ENCODE measurements at regions not wholly inside any gene's neighbourhood (a gene's known extent, or its start where the extent isn't known, plus 50 kb on each side); places are given as distances from the start of the nearest gene placed in this dataset.

GRCh38 chr10:3906511-3907111 lies 121.6 kb upstream of the KLF6 start:
- H2AFZ ChIP-seq, result no peak overlapping the region
- no peaks in the 10 kb centered on the region for H4K20me1 ChIP-seq (ENCODE audit: insufficient read depth, poor library complexity, severe bottlenecking)
- H3K79me2 ChIP-seq, result no peaks in the 10 kb centered on the region
- no peaks in the 10 kb centered on the region for H3K27me3 ChIP-seq
- peak; percentile 51 for DNase-seq (ENCODE audit: low spot score)
- no peaks in the 10 kb centered on the region for H3K9me3 ChIP-seq (ENCODE audit: low read depth)
- H3K4me2 ChIP-seq, result no peak overlapping the region
- H3K9me2 ChIP-seq (replicated peaks; ENCODE audit: insufficient read depth), result no peaks in the 10 kb centered on the region
- H3K4me3 ChIP-seq, result no peak overlapping the region
- WGBS (ENCODE audit: low lambda C conversion rate, missing lambda C conversion rate), result 52% methylated on average over 17 of the region's 17 CpGs
- peaks cover 13% of the 10 kb centered on the region for H3K4me1 ChIP-seq (ENCODE audit: insufficient read depth)
- TF ChIP-seq CTCF (IDR thresholded peaks at IDR 0.05; ENCODE audit: poor library complexity) (no peak), EZH2 (IDR thresholded peaks at IDR 0.05; ENCODE audit: borderline replicate concordance) (no peak), EZH2phosphoT487 (IDR thresholded peaks at IDR 0.05; ENCODE audit: low read depth, severe bottlenecking, unreplicated experiment) (no peak)
- peak overlapping the region; percentile 37 for H3K27ac ChIP-seq
- H3K36me3 ChIP-seq (replicated peaks; ENCODE audit: insufficient read depth, low read depth), result no peaks in the 10 kb centered on the region

DNA sequence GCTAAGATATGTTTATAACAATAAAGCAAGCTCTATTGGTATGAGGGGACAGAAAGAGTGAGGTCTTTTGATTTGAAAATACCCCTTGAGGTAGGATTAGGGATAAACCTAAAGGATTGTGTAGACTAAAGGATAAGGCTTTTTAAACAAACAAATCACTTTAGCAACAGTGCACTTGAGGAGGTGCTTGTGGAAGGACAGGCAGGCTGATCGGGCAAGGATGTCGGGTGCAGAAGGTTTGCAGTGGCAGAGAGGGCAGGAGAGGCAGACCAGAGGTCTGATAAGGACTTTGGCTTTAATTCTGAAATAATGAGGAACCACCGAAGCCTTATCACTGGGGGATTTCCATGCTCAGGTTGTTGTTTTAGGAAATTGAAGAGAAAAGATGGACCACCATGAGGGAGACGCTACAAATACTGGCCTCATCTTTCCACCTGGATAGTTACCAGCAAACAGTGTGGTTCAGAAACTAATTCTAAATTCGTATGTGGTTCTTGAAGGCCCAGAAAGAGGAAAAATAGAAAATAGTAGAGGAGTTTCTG lies 119.5 kb upstream of the KLF6 start:
- Histone ChIP-seq H3K27me3 (no peaks in the 10 kb centered on the region), H3K9me2 (replicated peaks; ENCODE audit: insufficient read depth) (no peaks in the 10 kb centered on the region), H3K9me3 (ENCODE audit: low read depth) (no peaks in the 10 kb centered on the region), H2AFZ (no peak overlapping the region), H3K4me3 (no peak overlapping the region), H3K79me2 (no peaks in the 10 kb centered on the region), H3K4me2 (no peak overlapping the region), H3K4me1 (ENCODE audit: insufficient read depth) (peaks cover 13% of the 10 kb centered on the region), H4K20me1 (ENCODE audit: insufficient read depth, poor library complexity, severe bottlenecking) (no peaks in the 10 kb centered on the region), H3K36me3 (replicated peaks; ENCODE audit: insufficient read depth, low read depth) (no peaks in the 10 kb centered on the region), H3K27ac (no peak overlapping the region)
- WGBS (ENCODE audit: low lambda C conversion rate, missing lambda C conversion rate), result 61% methylated on average over 5 of the region's 5 CpGs
- TF ChIP-seq EZH2 (IDR thresholded peaks at IDR 0.05; ENCODE audit: borderline replicate concordance) (no peak), CTCF (IDR thresholded peaks at IDR 0.05; ENCODE audit: poor library complexity) (no peak), EZH2phosphoT487 (IDR thresholded peaks at IDR 0.05; ENCODE audit: low read depth, severe bottlenecking, unreplicated experiment) (no peak)
- DNase-seq (ENCODE audit: low spot score), result no peak

DNA sequence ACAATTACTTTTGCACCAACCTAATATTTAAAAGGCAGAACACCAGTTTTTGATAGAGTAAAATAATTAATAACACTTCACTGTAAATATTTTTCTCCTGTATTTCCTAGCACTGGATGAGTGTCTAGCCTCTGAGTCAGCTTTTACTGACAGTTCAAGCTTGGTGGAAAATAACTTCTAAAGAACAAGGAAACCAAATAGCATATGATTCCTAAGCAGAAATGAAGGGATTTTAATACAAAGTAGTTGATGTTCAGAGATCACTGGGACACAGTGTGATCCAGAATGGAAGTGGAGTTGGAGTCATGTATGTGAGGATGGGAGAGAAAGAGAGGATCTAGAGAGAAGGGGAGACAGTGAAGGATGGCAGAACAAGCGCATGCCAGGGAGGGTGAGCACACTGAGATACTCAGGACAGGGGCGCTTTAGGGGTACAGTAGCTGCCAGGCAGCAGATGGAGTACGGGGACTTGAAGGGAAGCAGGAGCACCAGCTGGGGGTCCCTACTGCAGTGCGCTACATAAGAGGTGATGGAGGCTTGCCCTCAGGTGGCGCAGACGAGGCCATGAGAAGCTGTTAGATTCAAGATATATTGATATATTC lies 117.9 kb upstream of the KLF6 start:
- DNase-seq (ENCODE audit: low spot score), result no peak
- Histone ChIP-seq H3K9me2 (replicated peaks; ENCODE audit: insufficient read depth) (no peaks in the 10 kb centered on the region), H3K4me3 (no peak overlapping the region), H3K27ac (peak overlapping the region; percentile 82), H3K4me2 (no peak overlapping the region), H3K4me1 (ENCODE audit: insufficient read depth) (peaks cover 13% of the 10 kb centered on the region), H2AFZ (no peak overlapping the region), H3K9me3 (ENCODE audit: low read depth) (no peaks in the 10 kb centered on the region), H4K20me1 (ENCODE audit: insufficient read depth, poor library complexity, severe bottlenecking) (no peaks in the 10 kb centered on the region), H3K27me3 (no peaks in the 10 kb centered on the region), H3K36me3 (replicated peaks; ENCODE audit: insufficient read depth, low read depth) (no peaks in the 10 kb centered on the region), H3K79me2 (no peaks in the 10 kb centered on the region)
- no peak for TF ChIP-seq CTCF (IDR thresholded peaks at IDR 0.05; ENCODE audit: poor library complexity)
- no peak for TF ChIP-seq EZH2phosphoT487 (IDR thresholded peaks at IDR 0.05; ENCODE audit: low read depth, severe bottlenecking, unreplicated experiment)
- TF ChIP-seq EZH2 (IDR thresholded peaks at IDR 0.05; ENCODE audit: borderline replicate concordance), result no peak
- WGBS (ENCODE audit: low lambda C conversion rate, missing lambda C conversion rate), result 100% methylated on average over 6 of the region's 6 CpGs
